Suppressor macrophage (primary cell): ENCODE measurements at regions not wholly inside any gene's neighbourhood (a gene's known extent, or its start where the extent isn't known, plus 50 kb on each side); places are given as distances from the start of the nearest gene placed in this dataset.

Experiments used
- DNase-seq, 4 experiments: peaks; one replicate each; pipeline ENCODE4 v3.0.0-alpha.2; 2020 to 2022

- no peak for DNase-seq
These were observed 513.9 kb downstream of the GATA3 start for GRCh38 chr10:8568401-8568800.

- DNase-seq: no peak
These were observed 521.1 kb downstream of the GATA3 start for GRCh38 chr10:8575620-8576019.

- DNase-seq: no peak
These were observed 521.8 kb downstream of the GATA3 start for GRCh38 chr10:8576281-8576680.

- no peak for DNase-seq
These were observed 522.4 kb downstream of the GATA3 start for GRCh38 chr10:8576911-8577310.

- DNase-seq: no peak
These were observed 523.2 kb downstream of the GATA3 start for GRCh38 chr10:8577686-8578085.

- DNase-seq: no peak
These were observed 527.2 kb downstream of the GATA3 start for GRCh38 chr10:8581521-8582225.

- DNase-seq: no peak
These were observed 528.6 kb downstream of the GATA3 start for GRCh38 chr10:8583096-8583495.

- no peak for DNase-seq
These were observed 530.2 kb downstream of the GATA3 start for GRCh38 chr10:8584666-8585065.

- DNase-seq: no peak
These were observed 532.0 kb downstream of the GATA3 start for GRCh38 chr10:8586504-8586903.

GRCh38 chr10:8588135-8588534, 533.6 kb downstream of the GATA3 start:
- DNase-seq: no peak

- no peak for DNase-seq
These were observed 536.0 kb downstream of the GATA3 start for GRCh38 chr10:8590518-8590917.

- no peak for DNase-seq
These were observed 537.2 kb downstream of the GATA3 start for GRCh38 chr10:8591640-8592039.

- DNase-seq: no peak
These were observed 539.7 kb downstream of the GATA3 start for GRCh38 chr10:8594176-8594575.

GRCh38 chr10:8594711-8595110, 540.2 kb downstream of the GATA3 start:
- no peak for DNase-seq

GRCh38 chr10:8595140-8595539, 540.7 kb downstream of the GATA3 start:
- no peak for DNase-seq

GRCh38 chr10:8596929-8597472, 542.5 kb downstream of the GATA3 start:
- DNase-seq: no peak

GRCh38 chr10:8600192-8600591, 545.7 kb downstream of the GATA3 start:
- DNase-seq: no peak

- no peak for DNase-seq
These were observed 548.3 kb downstream of the GATA3 start for GRCh38 chr10:8602821-8603220.

GRCh38 chr10:8614054-8614565, 559.6 kb downstream of the GATA3 start:
- no peak for DNase-seq

GRCh38 chr10:8615118-8615517, 560.6 kb downstream of the GATA3 start:
- no peak for DNase-seq

- no peak for DNase-seq
These were observed 561.7 kb downstream of the GATA3 start for GRCh38 chr10:8616166-8616565.

GRCh38 chr10:8617792-8618191, 563.3 kb downstream of the GATA3 start:
- DNase-seq: no peak

GRCh38 chr10:8618834-8619233, 564.3 kb downstream of the GATA3 start:
- DNase-seq: no peak

GRCh38 chr10:8628351-8628750, 573.9 kb downstream of the GATA3 start:
- DNase-seq: no peak

GRCh38 chr10:8633909-8634308, 579.4 kb downstream of the GATA3 start:
- no peak for DNase-seq
